ENCODE measurements at regions not wholly inside any gene's neighbourhood (a gene's known extent, or its start where the extent isn't known, plus 50 kb on each side); places are given as distances from the start of the nearest gene placed in this dataset.
"Not testable (repeated sequence)": the region's sequence is repeated elsewhere in the genome, so short reads cannot be mapped to it uniquely, and the experiment has no call there.

GRCh38 chr13:79986890-79987289 lies 354.0 kb downstream of the SPRY2 start:
- Histone ChIP-seq H3K27me3 (no peaks in the 10 kb centered on the region), H3K4me3 (no peak overlapping the region), H3K4me1 (no peaks in the 10 kb centered on the region), H3K36me3 (no peaks in the 10 kb centered on the region), H3K27ac (no peak overlapping the region), H3K9me3 (no peaks in the 10 kb centered on the region)
- no peak for TF ChIP-seq EP300 (IDR thresholded peaks at IDR 0.05)
- TF ChIP-seq POLR2AphosphoS5 (IDR thresholded peaks at IDR 0.05), result no peak
- no peak for TF ChIP-seq POLR2A (IDR thresholded peaks at IDR 0.05)
- TF ChIP-seq CTCF (IDR thresholded peaks at IDR 0.05), result no peak
- ATAC-seq, result no peak
- WGBS, 2 donors (ENCODE audit: low coverage in 1 of 2), result 100% methylated on average over 1 of the region's 1 CpG

- H3K4me3 ChIP-seq, H3K36me3 ChIP-seq, H3K4me1 ChIP-seq, H3K27me3 ChIP-seq, H3K27ac ChIP-seq, ATAC-seq: not testable (repeated sequence)
- 80% methylated on average over 4 of the region's 7 CpGs; no CpG with 5 or more reads in 1 of the 2 donors for WGBS, 2 donors (ENCODE audit: low coverage in 1 of 2)
- peaks cover 0 to 25% (median 0%) of the 10 kb centered on the region in 3 donors for H3K9me3 ChIP-seq
Measured at GRCh38 chr13:79974935-79975650, 365.8 kb downstream of the SPRY2 start.

- H3K36me3 ChIP-seq, result no peaks in the 10 kb centered on the region
- no peak for TF ChIP-seq POLR2A (IDR thresholded peaks at IDR 0.05)
- TF ChIP-seq CTCF (IDR thresholded peaks at IDR 0.05), result peak; percentile 5 to 48 (median 17)
- H3K27me3 ChIP-seq, result no peaks in the 10 kb centered on the region
- no peaks in the 10 kb centered on the region for H3K4me1 ChIP-seq
- H3K27ac ChIP-seq, result no peak overlapping the region
- H3K4me3 ChIP-seq, result no peak overlapping the region
- ATAC-seq, result peak; percentile 85
- 93 to 100% methylated on average over 2 to 3 of the region's 4 CpGs for WGBS, 2 donors (ENCODE audit: low coverage in 1 of 2)
- peaks cover 0 to 25% (median 0%) of the 10 kb centered on the region in 3 donors for H3K9me3 ChIP-seq
Measured at GRCh38 chr13:79973533-79973963, 367.4 kb downstream of the SPRY2 start.

GRCh38 chr13:79972066-79972569 lies 368.8 kb downstream of the SPRY2 start:
- Histone ChIP-seq H3K4me3 (no peak overlapping the region), H3K27ac (no peak overlapping the region), H3K36me3 (no peaks in the 10 kb centered on the region), H3K4me1 (no peaks in the 10 kb centered on the region), H3K27me3 (no peaks in the 10 kb centered on the region), H3K9me3 (peaks cover 0 to 25% (median 0%) of the 10 kb centered on the region in 3 donors)
- TF ChIP-seq POLR2A (IDR thresholded peaks at IDR 0.05) (no peak), POLR2AphosphoS5 (IDR thresholded peaks at IDR 0.05) (no peak), EP300 (IDR thresholded peaks at IDR 0.05) (no peak)
- no peak for ATAC-seq
- 77 to 94% methylated on average over 2 of the region's 2 CpGs for WGBS, 2 donors (ENCODE audit: low coverage in 1 of 2)

- 10 to 30% methylated on average over 2 of the region's 2 CpGs for WGBS, 2 donors (ENCODE audit: low coverage in 1 of 2)
- H3K9me3 ChIP-seq, result peaks cover 0 to 2% (median 0%) of the 10 kb centered on the region in 3 donors
- H3K36me3 ChIP-seq, result no peaks in the 10 kb centered on the region
- H3K4me3 ChIP-seq, result no peak overlapping the region
- no peaks in the 10 kb centered on the region for H3K4me1 ChIP-seq
- H3K27me3 ChIP-seq, result no peaks in the 10 kb centered on the region
- ATAC-seq, result no peak
- no peak overlapping the region for H3K27ac ChIP-seq
- TF ChIP-seq POLR2A (IDR thresholded peaks at IDR 0.05), result no peak
- no peak for TF ChIP-seq EP300 (IDR thresholded peaks at IDR 0.05)
- TF ChIP-seq POLR2AphosphoS5 (IDR thresholded peaks at IDR 0.05), result no peak
- no peak for TF ChIP-seq CTCF (IDR thresholded peaks at IDR 0.05)
Measured at GRCh38 chr13:79966493-79966895, 374.4 kb downstream of the SPRY2 start.

GRCh38 chr13:79966059-79966458 lies 374.9 kb downstream of the SPRY2 start:
- Histone ChIP-seq H3K9me3 (no peaks in the 10 kb centered on the region), H3K4me1 (no peaks in the 10 kb centered on the region), H3K36me3 (no peaks in the 10 kb centered on the region), H3K27ac (no peak overlapping the region), H3K4me3 (no peak overlapping the region), H3K27me3 (no peaks in the 10 kb centered on the region)
- no peak for ATAC-seq
- WGBS, 2 donors (ENCODE audit: low coverage in 1 of 2), result 82 to 90% methylated on average over 3 of the region's 3 CpGs
- no peak for TF ChIP-seq CTCF (IDR thresholded peaks at IDR 0.05)
- TF ChIP-seq POLR2A (IDR thresholded peaks at IDR 0.05), result no peak
- no peak for TF ChIP-seq POLR2AphosphoS5 (IDR thresholded peaks at IDR 0.05)
- no peak for TF ChIP-seq EP300 (IDR thresholded peaks at IDR 0.05)

Data from gastroesophageal sphincter (tissue), 4 donors.